GM18505 (cell line): ENCODE measurements at regions not wholly inside any gene's neighbourhood (a gene's known extent, or its start where the extent isn't known, plus 50 kb on each side); places are given as distances from the start of the nearest gene placed in this dataset.
"Not testable (repeated sequence)": the region's sequence is repeated elsewhere in the genome, so short reads cannot be mapped to it uniquely, and the experiment has no call there.

Source experiments
- ATAC-seq: cut with Tn5 transposase; IDR thresholded peaks from one replicate; pipeline ENCODE4 v1.9.1; 2021; ENCODE audit not compliant: unreplicated experiment
- POLR2A ChIP-seq: IDR thresholded peaks from 4 replicates; pipeline ENCODE4 v1.6.1; 2011; ENCODE audit warnings: borderline replicate concordance; ENCODE audit not compliant: insufficient read depth, insufficient read length; ENCODE audit errors: extremely low read depth

GRCh38 chr7:12826079-12826478 is 138.6 kb downstream of the ARL4A start:
- no peak for ATAC-seq
- TF ChIP-seq POLR2A, result no peak

- no peak for TF ChIP-seq POLR2A
- ATAC-seq, result no peak
Measured at GRCh38 chr7:12827219-12827821, 139.9 kb downstream of the ARL4A start.

GRCh38 chr7:12827920-12828319 is 140.5 kb downstream of the ARL4A start:
- ATAC-seq, result no peak

GRCh38 chr7:12831024-12831423 is 143.6 kb downstream of the ARL4A start:
- no peak for TF ChIP-seq POLR2A
- ATAC-seq, result no peak

More at GRCh38 chr7:12827920-12828319, 140.5 kb downstream of the ARL4A start:
- no peak for TF ChIP-seq POLR2A

GRCh38 chr7:12833829-12834228 is 146.4 kb downstream of the ARL4A start:
- no peak for ATAC-seq
- TF ChIP-seq POLR2A, result no peak

GRCh38 chr7:12834782-12835181 is 147.3 kb downstream of the ARL4A start:
- ATAC-seq, result no peak
- no peak for TF ChIP-seq POLR2A

GRCh38 chr7:12839508-12840153 is 152.2 kb downstream of the ARL4A start:
- TF ChIP-seq POLR2A, result no peak
- no peak for ATAC-seq

GRCh38 chr7:12844732-12845131 is 157.3 kb downstream of the ARL4A start:
- ATAC-seq, result not testable (repeated sequence)

GRCh38 chr7:12847001-12847400 is 159.6 kb downstream of the ARL4A start:
- ATAC-seq, result no peak
- no peak for TF ChIP-seq POLR2A

- no peak for TF ChIP-seq POLR2A
- ATAC-seq, result no peak
Measured at GRCh38 chr7:12851142-12851541, 163.7 kb downstream of the ARL4A start.

- no peak for TF ChIP-seq POLR2A
- no peak for ATAC-seq
Measured at GRCh38 chr7:12851841-12852240, 164.4 kb downstream of the ARL4A start.

- ATAC-seq, result no peak
- TF ChIP-seq POLR2A, result no peak
Measured at GRCh38 chr7:12855036-12855435, 167.6 kb downstream of the ARL4A start.

- TF ChIP-seq POLR2A, result no peak
- no peak for ATAC-seq
Measured at GRCh38 chr7:12859761-12860160, 172.3 kb downstream of the ARL4A start.

GRCh38 chr7:12861070-12861469 is 173.6 kb downstream of the ARL4A start:
- ATAC-seq, result no peak
- TF ChIP-seq POLR2A, result no peak
